Epidermal melanocyte (primary cell): ENCODE measurements at regions not wholly inside any gene's neighbourhood (a gene's known extent, or its start where the extent isn't known, plus 50 kb on each side); places are given as distances from the start of the nearest gene placed in this dataset.
"Not testable (repeated sequence)": the region's sequence is repeated elsewhere in the genome, so short reads cannot be mapped to it uniquely, and the experiment has no call there.

Experiments
- DNase-seq: peaks from one replicate; pipeline ENCODE4 v3.0.0; 2011; ENCODE audit warnings: low spot score; ENCODE audit not compliant: insufficient read length

GRCh38 chr5:68027519-68027918 lies 188.0 kb upstream of the PIK3R1 start:
- peak; percentile 64 for DNase-seq

DNA sequence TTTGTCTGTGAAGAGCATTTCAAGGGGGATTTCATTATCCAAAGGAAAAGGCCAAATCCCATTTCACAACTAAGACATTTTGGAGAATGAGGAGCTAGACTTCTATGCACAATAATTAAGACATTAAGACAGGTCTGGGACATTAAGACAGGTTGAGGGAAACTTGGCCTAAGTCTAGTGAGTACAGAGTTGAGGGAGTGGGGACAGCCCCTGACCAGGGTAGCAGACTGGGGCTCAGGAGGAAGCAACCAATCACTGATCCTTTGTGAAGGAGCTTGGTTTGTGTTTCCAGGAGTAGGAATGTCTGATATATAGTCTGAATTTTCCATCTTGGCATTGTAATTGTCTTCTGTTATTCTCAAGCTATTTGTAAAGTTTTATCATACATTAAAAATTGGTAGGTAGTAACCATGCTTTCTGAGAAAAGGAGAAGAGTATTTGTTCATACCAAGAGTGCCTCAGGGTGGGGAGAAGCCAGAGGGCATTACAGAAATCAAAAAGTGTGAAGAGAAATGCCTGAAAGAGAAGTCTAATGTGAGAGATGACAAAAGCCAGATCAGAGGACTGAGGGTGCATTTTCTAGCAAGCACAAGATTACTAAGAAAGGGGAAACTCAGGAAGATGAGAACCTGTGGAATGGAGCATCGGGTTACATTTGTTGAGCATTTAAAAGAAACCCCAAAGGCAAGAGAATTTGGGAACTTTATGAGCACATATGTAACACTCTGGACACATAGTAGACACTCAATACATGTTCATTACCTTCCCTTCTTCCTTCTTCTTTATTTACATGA lies 189.3 kb upstream of the PIK3R1 start:
- DNase-seq = no peak

GRCh38 chr5:68024426-68024825 lies 191.1 kb upstream of the PIK3R1 start:
- DNase-seq = no peak

GRCh38 chr5:68021916-68022315 lies 193.6 kb upstream of the PIK3R1 start:
- DNase-seq = no peak

- DNase-seq = no peak
Measured at GRCh38 chr5:68021227-68021626, 194.3 kb upstream of the PIK3R1 start.

GRCh38 chr5:68020461-68020969 lies 195.0 kb upstream of the PIK3R1 start:
- not testable (repeated sequence) for DNase-seq

GRCh38 chr5:68015381-68016302 lies 199.9 kb upstream of the PIK3R1 start:
- peak; percentile 53 for DNase-seq

GRCh38 chr5:68012831-68013230 lies 202.7 kb upstream of the PIK3R1 start:
- DNase-seq = no peak

DNA sequence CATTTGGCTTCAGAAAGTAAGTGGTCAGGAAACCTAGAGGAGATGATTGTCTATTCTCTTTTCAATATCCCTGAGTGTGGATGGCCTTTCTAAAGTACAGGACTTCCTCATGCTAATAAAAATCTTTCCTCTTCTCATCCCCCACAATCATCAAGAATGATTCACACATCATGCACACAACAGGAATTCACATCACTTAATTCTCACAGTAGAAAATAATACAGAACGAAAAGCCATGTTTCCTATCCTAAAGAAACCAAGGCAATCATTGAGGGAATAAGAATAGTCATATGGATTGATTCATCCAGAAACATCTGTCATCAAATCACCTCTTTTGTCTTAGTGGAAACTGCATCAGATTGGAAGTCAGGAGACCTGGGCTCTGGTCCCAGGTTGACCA lies 203.1 kb upstream of the PIK3R1 start:
- DNase-seq = no peak

GRCh38 chr5:68011801-68012200 lies 203.8 kb upstream of the PIK3R1 start:
- no peak for DNase-seq

- no peak for DNase-seq
Measured at GRCh38 chr5:68011259-68011760, 204.2 kb upstream of the PIK3R1 start.

GRCh38 chr5:68010740-68011139 lies 204.8 kb upstream of the PIK3R1 start:
- DNase-seq = no peak

GRCh38 chr5:68007451-68007850 lies 208.1 kb upstream of the PIK3R1 start:
- no peak for DNase-seq

- no peak for DNase-seq
Measured at GRCh38 chr5:68002836-68003235, 212.7 kb upstream of the PIK3R1 start.

GRCh38 chr5:68000805-68001204 lies 214.8 kb upstream of the PIK3R1 start:
- no peak for DNase-seq

GRCh38 chr5:67999391-67999790 lies 216.2 kb upstream of the PIK3R1 start:
- DNase-seq = no peak

DNA sequence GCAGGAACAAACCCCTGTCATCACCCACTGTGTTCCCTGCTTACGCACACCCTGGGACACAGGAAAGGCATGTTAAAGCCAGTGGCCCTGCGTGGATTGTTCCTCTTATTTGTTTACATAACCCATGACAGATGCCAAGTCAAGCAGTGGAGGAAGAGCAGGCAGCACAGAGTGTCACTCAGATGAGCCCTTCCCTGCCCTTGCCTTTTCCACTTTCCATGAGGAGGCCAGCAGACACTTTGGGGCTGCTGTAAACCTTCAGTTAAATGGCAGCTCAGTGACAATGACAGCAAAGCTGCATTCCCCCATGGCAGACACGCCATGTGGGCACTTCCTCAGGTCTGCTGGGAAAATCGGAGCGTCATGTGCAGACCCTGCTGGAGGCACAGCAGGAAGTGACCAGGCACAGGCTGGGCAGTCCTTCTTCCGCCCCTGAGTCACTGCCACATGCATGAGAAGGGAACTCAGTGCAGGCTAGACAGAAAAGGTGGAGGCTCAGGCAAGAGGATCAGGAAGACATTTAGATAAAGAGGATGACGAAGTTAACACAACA lies 216.8 kb upstream of the PIK3R1 start:
- peak; percentile 49 for DNase-seq

GRCh38 chr5:67997892-67998457 lies 217.6 kb upstream of the PIK3R1 start:
- no peak for DNase-seq

DNA sequence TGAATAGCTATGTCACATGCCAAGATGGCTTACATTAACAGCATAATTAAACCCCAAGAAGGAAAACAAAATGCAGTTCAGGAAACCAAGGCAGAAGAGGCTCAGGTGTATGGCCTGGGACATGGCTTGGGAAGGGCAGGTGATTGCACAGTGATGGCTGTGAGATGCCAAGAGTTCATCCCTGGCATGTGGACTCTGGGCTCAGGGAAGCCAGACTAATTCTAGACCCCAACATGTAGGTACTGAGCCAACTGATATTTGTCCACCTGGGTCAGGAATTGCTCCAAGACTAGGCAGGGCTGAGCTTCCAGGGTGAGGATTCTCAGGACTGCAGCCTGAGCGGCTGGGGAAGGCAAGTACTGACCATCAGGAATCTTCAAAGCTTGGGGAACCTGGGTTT lies 218.4 kb upstream of the PIK3R1 start:
- no peak for DNase-seq

GRCh38 chr5:67996596-67996995 lies 219.0 kb upstream of the PIK3R1 start:
- no peak for DNase-seq

GRCh38 chr5:67992923-67993322 lies 222.6 kb upstream of the PIK3R1 start:
- DNase-seq = no peak
